PC-3 (cell line): ENCODE measurements at regions not wholly inside any gene's neighbourhood (a gene's known extent, or its start where the extent isn't known, plus 50 kb on each side); places are given as distances from the start of the nearest gene placed in this dataset.

Experiments
- ATAC-seq: fragments of 200-7000 bp; cut with Tn5 transposase; 2 replicates; pipeline ENCODE4 v1.9.1; 2020; ENCODE audit warnings: mild to moderate bottlenecking, moderate library complexity
- BruUV-seq: library from RNA; stranded (reverse); fragments of 400-500 nt; replicated peaks from 2 replicates; lab custom pipeline; 2021; lab: Mats Ljungman, UMichigan
- CTCF ChIA-PET: fragments of 300-600 bp; sonication (Branson Sonifier 250); formaldehyde crosslinking; loops from one replicate; lab custom pipeline; 2022; ENCODE audit warnings: antibody characterized with exemption; lab: Charles Lee
- POLR2A ChIA-PET: fragments of 300-600 bp; sonication (Branson Sonifier 250); formaldehyde crosslinking; loops from one replicate; lab custom pipeline; 2022; ENCODE audit warnings: antibody characterized with exemption; ENCODE audit not compliant: unreplicated experiment; lab: Charles Lee
- DNase-seq: peaks from one replicate; pipeline ENCODE4 v3.0.0-alpha.2; 2015
- H2AFZ ChIP-seq: fragments of 300-600 bp; sonication (generic); 2 replicates; pipeline ENCODE4 v1.6.0; 2016; ENCODE audit warnings: antibody characterized with exemption, low read length
- H3F3A ChIP-seq: fragments of 300-600 bp; sonication (generic); one replicate; pipeline ENCODE4 v1.6.0; 2017; ENCODE audit warnings: antibody characterized with exemption, low read length, control low read depth, mild to moderate bottlenecking; ENCODE audit not compliant: unreplicated experiment
- H3K27ac ChIP-seq: fragments of 300-600 bp; sonication (generic); 2 replicates; pipeline ENCODE4 v1.5.1; 2016; ENCODE audit warnings: mild to moderate bottlenecking, low read length
- H3K27me3 ChIP-seq: fragments of 300-600 bp; sonication (generic); 2 replicates; pipeline ENCODE4 v1.6.1; 2016; ENCODE audit warnings: low read length, mixed read lengths
- H3K36me3 ChIP-seq: fragments of 300-600 bp; sonication (generic); 2 replicates; pipeline ENCODE4 v1.6.1; 2016; ENCODE audit warnings: low read depth, mixed run types, low read length, mixed read lengths
- H3K4me1 ChIP-seq: fragments of 300-600 bp; sonication (generic); 2 replicates; pipeline ENCODE4 v1.5.1; 2016; ENCODE audit warnings: low read length; ENCODE audit not compliant: insufficient read depth
- H3K4me2 ChIP-seq: fragments of 300-600 bp; sonication (generic); 2 replicates; pipeline ENCODE4 v1.6.0; 2016; ENCODE audit warnings: low read length
- H3K4me3 ChIP-seq: fragments of 300-600 bp; sonication (generic); 2 replicates; pipeline ENCODE4 v1.5.1; 2016; ENCODE audit warnings: mild to moderate bottlenecking, low read length, mixed read lengths
- H3K79me2 ChIP-seq: fragments of 300-600 bp; sonication (generic); 2 replicates; pipeline ENCODE4 v1.6.1; 2017; ENCODE audit warnings: low read length, mixed read lengths
- H3K9ac ChIP-seq: fragments of 300-600 bp; sonication (generic); 2 replicates; pipeline ENCODE4 v1.6.0; 2016; ENCODE audit warnings: mild to moderate bottlenecking, low read length
- H3K9me2 ChIP-seq: fragments of 300-600 bp; sonication (generic); replicated peaks from 2 replicates; pipeline ENCODE4 v1.6.1; 2016; ENCODE audit warnings: mixed run types, low read length, mixed read lengths
- H3K9me3 ChIP-seq: fragments of 300-600 bp; sonication (generic); 2 replicates; pipeline ENCODE4 v1.6.1; 2016; ENCODE audit warnings: low read length, mixed read lengths
- H4K20me1 ChIP-seq: fragments of 300-600 bp; sonication (generic); 2 replicates; pipeline ENCODE4 v1.6.1; 2016; ENCODE audit warnings: low read length, mixed read lengths
- EZH2 ChIP-seq: fragments of 300-600 bp; sonication (generic); IDR thresholded peaks from one replicate; pipeline ENCODE4 v1.6.1; 2017; ENCODE audit warnings: antibody characterized with exemption, mild to moderate bottlenecking, low read length; ENCODE audit not compliant: unreplicated experiment
- EZH2phosphoT487 ChIP-seq: fragments of 300-600 bp; sonication (generic); IDR thresholded peaks from 2 replicates; pipeline ENCODE4 v1.6.1; 2018; ENCODE audit warnings: mild to moderate bottlenecking, antibody characterized with exemption, low read length, borderline replicate concordance
- intact Hi-C: fragments of 100-400 bp; cut with micrococcal nuclease; formaldehyde crosslinking; loops from 2 replicates; pipeline ENCODE4 v1.9.0; 2023
- TF ChIP-seq, protein P1 (sequence below): fragments of 300-600 bp; sonication (generic); conservative IDR thresholded peaks from 2 replicates; pipeline ENCODE4 v1.5.1; 2017; ENCODE audit warnings: antibody characterized with exemption, low read depth, mild to moderate bottlenecking, low read length

DNA sequence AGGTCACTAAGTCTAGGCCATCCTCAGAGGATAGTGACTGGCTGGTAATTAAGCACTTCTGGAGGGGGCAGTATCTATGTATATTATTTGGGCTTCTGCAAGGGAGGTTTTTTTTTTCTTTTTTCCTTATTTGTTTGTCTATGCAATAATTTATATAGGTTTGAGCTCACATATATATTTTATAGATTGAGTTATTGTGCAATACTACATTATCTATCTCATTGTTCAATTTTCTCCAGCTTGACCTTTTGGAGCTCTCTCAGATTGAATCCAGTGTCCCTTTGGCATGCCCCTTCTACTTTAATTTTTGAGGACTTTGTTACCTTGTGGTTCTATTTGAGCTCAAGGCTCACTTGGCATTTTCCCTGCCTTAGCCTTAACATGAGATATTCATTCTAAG, 852.1 kb downstream of the KCNT2 start:
- Histone ChIP-seq H3K27me3 (no peaks in the 10 kb centered on the region), H3K4me1 (no peaks in the 10 kb centered on the region), H3K79me2 (no peaks in the 10 kb centered on the region), H3F3A (no peaks in the 10 kb centered on the region), H3K9ac (no peak overlapping the region), H3K36me3 (no peaks in the 10 kb centered on the region), H4K20me1 (no peaks in the 10 kb centered on the region), H2AFZ (no peak overlapping the region), H3K4me2 (no peak overlapping the region), H3K9me2 (no peaks in the 10 kb centered on the region), H3K4me3 (no peak overlapping the region), H3K27ac (no peak overlapping the region), H3K9me3 (no peaks in the 10 kb centered on the region)
- no TSS peak for BruUV-seq
- no peak for ATAC-seq
- ChIA-PET POLR2A (no interaction called here), CTCF (no interaction called here)
- intact Hi-C loops = no loop called here
- no peak for TF ChIP-seq EZH2
- DNase-seq = no peak

DNA sequence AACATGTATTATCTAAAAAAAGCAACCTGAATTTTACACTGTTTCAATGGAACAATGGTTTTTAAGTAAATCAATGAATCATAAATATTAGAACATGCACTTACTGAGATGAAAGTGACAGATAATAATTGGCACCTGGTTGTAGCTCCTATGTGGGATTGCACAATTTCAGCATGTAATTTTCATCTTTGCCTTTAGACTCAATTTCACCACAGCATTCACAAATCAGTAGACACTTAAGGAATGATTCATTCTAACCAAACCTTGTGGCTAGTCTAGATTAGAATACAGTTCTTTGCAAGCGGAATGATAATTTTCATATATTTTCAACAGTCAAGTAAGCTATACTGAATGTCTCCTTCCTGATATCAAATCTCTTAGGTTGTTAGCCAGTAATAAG, 853.4 kb downstream of the KCNT2 start:
- Histone ChIP-seq H3K9me2 (no peaks in the 10 kb centered on the region), H4K20me1 (no peaks in the 10 kb centered on the region), H3K36me3 (no peaks in the 10 kb centered on the region), H3K4me1 (no peaks in the 10 kb centered on the region), H2AFZ (no peak overlapping the region), H3K79me2 (no peaks in the 10 kb centered on the region), H3K4me2 (no peak overlapping the region), H3K4me3 (no peak overlapping the region), H3K9ac (no peak overlapping the region), H3K9me3 (no peaks in the 10 kb centered on the region), H3K27ac (no peak overlapping the region), H3K27me3 (no peaks in the 10 kb centered on the region), H3F3A (no peaks in the 10 kb centered on the region)
- ChIA-PET POLR2A (no interaction called here), CTCF (no interaction called here)
- no peak for DNase-seq
- ATAC-seq = no peak
- TF ChIP-seq, protein P1, sequence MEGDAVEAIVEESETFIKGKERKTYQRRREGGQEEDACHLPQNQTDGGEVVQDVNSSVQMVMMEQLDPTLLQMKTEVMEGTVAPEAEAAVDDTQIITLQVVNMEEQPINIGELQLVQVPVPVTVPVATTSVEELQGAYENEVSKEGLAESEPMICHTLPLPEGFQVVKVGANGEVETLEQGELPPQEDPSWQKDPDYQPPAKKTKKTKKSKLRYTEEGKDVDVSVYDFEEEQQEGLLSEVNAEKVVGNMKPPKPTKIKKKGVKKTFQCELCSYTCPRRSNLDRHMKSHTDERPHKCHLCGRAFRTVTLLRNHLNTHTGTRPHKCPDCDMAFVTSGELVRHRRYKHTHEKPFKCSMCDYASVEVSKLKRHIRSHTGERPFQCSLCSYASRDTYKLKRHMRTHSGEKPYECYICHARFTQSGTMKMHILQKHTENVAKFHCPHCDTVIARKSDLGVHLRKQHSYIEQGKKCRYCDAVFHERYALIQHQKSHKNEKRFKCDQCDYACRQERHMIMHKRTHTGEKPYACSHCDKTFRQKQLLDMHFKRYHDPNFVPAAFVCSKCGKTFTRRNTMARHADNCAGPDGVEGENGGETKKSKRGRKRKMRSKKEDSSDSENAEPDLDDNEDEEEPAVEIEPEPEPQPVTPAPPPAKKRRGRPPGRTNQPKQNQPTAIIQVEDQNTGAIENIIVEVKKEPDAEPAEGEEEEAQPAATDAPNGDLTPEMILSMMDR = no peak
- no peak for TF ChIP-seq EZH2phosphoT487
- intact Hi-C loops = no loop called here
- BruUV-seq = no TSS peak

DNA sequence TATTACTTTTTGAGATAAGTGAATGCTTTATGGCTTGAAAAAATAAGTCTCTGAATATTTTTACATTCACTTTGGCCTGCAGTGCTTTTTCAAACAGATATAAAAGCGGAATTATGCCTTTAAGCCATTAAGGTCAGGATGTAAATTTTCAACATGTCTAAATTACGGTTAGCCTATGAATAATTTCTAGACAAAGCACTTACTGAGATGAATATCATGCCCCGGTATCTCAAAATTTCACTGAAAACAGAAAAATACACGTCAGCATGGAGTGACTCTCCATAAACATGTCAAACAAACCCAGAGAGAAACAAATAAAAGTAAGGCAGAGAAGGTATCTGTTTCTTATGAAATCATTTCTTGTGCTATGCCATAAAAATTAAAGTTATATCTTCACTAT, 853.9 kb downstream of the KCNT2 start:
- Histone ChIP-seq H3K79me2 (no peaks in the 10 kb centered on the region), H3K27ac (no peak overlapping the region), H4K20me1 (no peaks in the 10 kb centered on the region), H3F3A (no peaks in the 10 kb centered on the region), H3K36me3 (no peaks in the 10 kb centered on the region), H3K4me1 (no peaks in the 10 kb centered on the region), H3K9me3 (no peaks in the 10 kb centered on the region), H3K9me2 (no peaks in the 10 kb centered on the region), H3K9ac (no peak overlapping the region), H3K4me3 (no peak overlapping the region), H2AFZ (no peak overlapping the region), H3K4me2 (no peak overlapping the region), H3K27me3 (no peaks in the 10 kb centered on the region)
- no TSS peak for BruUV-seq
- ATAC-seq (no peak), DNase-seq (no peak)
- TF ChIP-seq EZH2phosphoT487 (no peak), EZH2 (no peak)
- TF ChIP-seq, protein P1 = no peak
- CTCF ChIA-PET = no interaction called here
- POLR2A ChIA-PET = no interaction called here
- intact Hi-C loops = no loop called here
